B cell (primary cell): ENCODE measurements at regions not wholly inside any gene's neighbourhood (a gene's known extent, or its start where the extent isn't known, plus 50 kb on each side); places are given as distances from the start of the nearest gene placed in this dataset.

Source experiments
- ATAC-seq: fragments of 200-7000 bp; cut with Tn5 transposase; one replicate; pipeline ENCODE4 v1.10.0; 2021; ENCODE audit warnings: low read depth, mild to moderate bottlenecking, moderate number of reproducible peaks, moderate library complexity
- CTCF ChIA-PET: fragments of 350-600 bp; sonication (Branson Sonifier 250); formaldehyde crosslinking; loops from one replicate; lab custom pipeline; 2021; ENCODE audit warnings: antibody characterized with exemption, inconsistent platforms; lab: Charles Lee
- POLR2A ChIA-PET: fragments of 350-600 bp; sonication (Branson Sonifier 250); formaldehyde crosslinking; loops from one replicate; lab custom pipeline; 2021; ENCODE audit warnings: antibody characterized with exemption; lab: Charles Lee
- DNase-seq: peaks from one replicate; pipeline ENCODE4 v3.0.0; 2013
- H2AFZ ChIP-seq: 2 replicates; pipeline ENCODE4 v1.6.1; 2012; ENCODE audit warnings: mild to moderate bottlenecking, low read depth, low read length; ENCODE audit not compliant: insufficient read depth, poor library complexity, severe bottlenecking
- H3K27ac ChIP-seq, 2 donors: 1 replicate in 1 of 2; 2 replicates in 1 of 2; pipeline ENCODE4 v1.5.1; 2012 to 2013; ENCODE audit warnings: low read length in 2 of 2, mild to moderate bottlenecking in 2 of 2, moderate library complexity in 1 of 2
- H3K27me3 ChIP-seq, 4 experiments: fragments of 200-600 bp in 1 of 4; sonication (generic) in 1 of 4; replicated peaks in 1 of 4; 1 replicate in 2 of 4; 2 replicates in 2 of 4; pipeline versions ENCODE4 v1.6.1 to v1.7.0; 2013 to 2016; ENCODE audit warnings: low read length in 3 of 4, mild to moderate bottlenecking in 2 of 4, mixed read lengths in 1 of 4, moderate library complexity in 1 of 4; ENCODE audit not compliant: insufficient read depth in 4 of 4, control insufficient read depth in 3 of 4; ENCODE audit errors: control extremely low read depth in 1 of 4
- H3K36me3 ChIP-seq, 2 experiments: replicated peaks in 1 of 2; 1 replicate in 1 of 2; 2 replicates in 1 of 2; pipeline versions ENCODE4 v1.6.1 to v1.7.1; 2013; ENCODE audit warnings: low read length in 1 of 2; ENCODE audit not compliant: insufficient read depth in 2 of 2, control insufficient read depth in 1 of 2; ENCODE audit errors: control extremely low read depth in 1 of 2, extremely low read depth in 1 of 2
- H3K4me1 ChIP-seq, 2 donors: fragments of 200-600 bp in 1 of 2; sonication (generic) in 1 of 2; 1 replicate in 1 of 2; 2 replicates in 1 of 2; pipeline versions ENCODE4 v1.5.1 to v1.6.1; 2013 to 2017; ENCODE audit warnings: low read length in 2 of 2; ENCODE audit not compliant: control insufficient read depth in 2 of 2, insufficient read depth in 2 of 2
- H3K4me2 ChIP-seq: replicated peaks from 2 replicates; pipeline ENCODE3; 2012; ENCODE audit warnings: mild to moderate bottlenecking, low read depth, low read length; ENCODE audit not compliant: poor library complexity, severe bottlenecking
- H3K4me3 ChIP-seq, 5 experiments: fragments of 200-600 bp in 1 of 5; sonication (generic) in 1 of 5; 1 replicate in 3 of 5; 2 replicates in 2 of 5; pipeline versions ENCODE4 v1.5.1 to v1.7.0; 2011 to 2016; ENCODE audit warnings: low read length in 4 of 5, mild to moderate bottlenecking in 4 of 5, low read depth in 2 of 5, control low read depth in 1 of 5, moderate library complexity in 1 of 5; ENCODE audit not compliant: insufficient read depth in 1 of 5; ENCODE audit errors: control extremely low read depth in 1 of 5, extremely low read depth in 1 of 5
- H3K79me2 ChIP-seq: fragments of 200-600 bp; sonication (generic); one replicate; pipeline ENCODE4 v1.6.0; 2016; ENCODE audit warnings: low read length; ENCODE audit not compliant: control insufficient read depth, insufficient read depth
- H3K9ac ChIP-seq: fragments of 200-600 bp; sonication (generic); 2 replicates; pipeline ENCODE4 v1.6.1; 2017; ENCODE audit warnings: mild to moderate bottlenecking, low read length, moderate library complexity
- H3K9me3 ChIP-seq, 3 donors: one replicate each; pipeline versions ENCODE4 v1.6.1 to v1.7.1; 2013; ENCODE audit warnings: low read length in 2 of 3; ENCODE audit not compliant: control insufficient read depth in 2 of 3, insufficient read depth in 1 of 3; ENCODE audit errors: control extremely low read depth in 1 of 3
- H4K20me1 ChIP-seq: 2 replicates; pipeline ENCODE4 v1.6.0; 2012; ENCODE audit warnings: mild to moderate bottlenecking, low read length; ENCODE audit not compliant: insufficient read depth, control insufficient read depth, poor library complexity, severe bottlenecking
- H3K27ac Mint-ChIP-seq: one replicate; pipeline ENCODE4 v1.8.0; 2021; ENCODE audit warnings: mixed read lengths
- H3K27me3 Mint-ChIP-seq: one replicate; pipeline ENCODE4 v1.8.0; 2021; ENCODE audit warnings: mixed read lengths
- H3K4me1 Mint-ChIP-seq: one replicate; pipeline ENCODE4 v1.8.0; 2021; ENCODE audit warnings: mixed read lengths
- H3K4me3 Mint-ChIP-seq: one replicate; pipeline ENCODE4 v1.8.0; 2021; ENCODE audit warnings: mixed read lengths
- H3K9me3 Mint-ChIP-seq: one replicate; pipeline ENCODE4 v1.8.0; 2022; ENCODE audit warnings: mixed read lengths; ENCODE audit not compliant: insufficient read depth
- EZH2 ChIP-seq: IDR thresholded peaks from 2 replicates; pipeline ENCODE4 v1.6.1; 2012; ENCODE audit warnings: borderline replicate concordance, low read depth, mild to moderate bottlenecking, moderate library complexity, low read length; ENCODE audit not compliant: insufficient read depth, poor library complexity, severe bottlenecking
- WGBS: methylation state at CpG from one replicate; pipeline ENCODE4 v1.1.5; 2013; ENCODE audit warnings: missing lambda C conversion rate; ENCODE audit not compliant: insufficient coverage; 5-methylcytosine and 5-hydroxymethylcytosine counted together
- intact Hi-C: fragments of 100-400 bp; cut with micrococcal nuclease; formaldehyde crosslinking; loops from one replicate; pipeline ENCODE4 v1.10.0; 2022
- TF ChIP-seq, protein P1 (sequence below): fragments of 200-600 bp; IDR thresholded peaks from one replicate; pipeline ENCODE4 v1.8.0; 2022; ENCODE audit warnings: antibody characterized with exemption, mild to moderate bottlenecking

DNA sequence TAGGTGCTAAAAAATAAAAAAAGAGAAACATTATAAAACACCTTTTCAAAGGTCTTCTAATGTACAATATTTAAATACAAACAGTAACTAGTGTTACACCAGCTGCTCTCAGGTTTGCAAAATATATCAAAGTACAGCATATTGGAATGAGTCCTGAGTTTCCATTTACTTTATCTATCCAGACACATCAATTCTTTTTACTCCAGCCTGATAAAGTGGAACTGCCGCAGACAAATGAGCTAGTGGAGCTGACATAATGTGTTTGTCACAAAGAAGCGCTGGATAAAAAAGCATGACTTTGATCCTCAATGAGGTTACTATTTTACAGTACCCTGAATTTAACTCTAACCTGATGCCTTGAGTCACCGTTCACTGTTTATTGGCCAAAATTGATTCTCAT, 1243.1 kb downstream of the GATA3 start:
- 90% methylated on average over 2 of the region's 3 CpGs for WGBS
- no peak for ATAC-seq
- no peaks in the 10 kb centered on the region for H3K9me3 ChIP-seq
- no peak overlapping the region for H3K9ac ChIP-seq
- TF ChIP-seq, protein P1, sequence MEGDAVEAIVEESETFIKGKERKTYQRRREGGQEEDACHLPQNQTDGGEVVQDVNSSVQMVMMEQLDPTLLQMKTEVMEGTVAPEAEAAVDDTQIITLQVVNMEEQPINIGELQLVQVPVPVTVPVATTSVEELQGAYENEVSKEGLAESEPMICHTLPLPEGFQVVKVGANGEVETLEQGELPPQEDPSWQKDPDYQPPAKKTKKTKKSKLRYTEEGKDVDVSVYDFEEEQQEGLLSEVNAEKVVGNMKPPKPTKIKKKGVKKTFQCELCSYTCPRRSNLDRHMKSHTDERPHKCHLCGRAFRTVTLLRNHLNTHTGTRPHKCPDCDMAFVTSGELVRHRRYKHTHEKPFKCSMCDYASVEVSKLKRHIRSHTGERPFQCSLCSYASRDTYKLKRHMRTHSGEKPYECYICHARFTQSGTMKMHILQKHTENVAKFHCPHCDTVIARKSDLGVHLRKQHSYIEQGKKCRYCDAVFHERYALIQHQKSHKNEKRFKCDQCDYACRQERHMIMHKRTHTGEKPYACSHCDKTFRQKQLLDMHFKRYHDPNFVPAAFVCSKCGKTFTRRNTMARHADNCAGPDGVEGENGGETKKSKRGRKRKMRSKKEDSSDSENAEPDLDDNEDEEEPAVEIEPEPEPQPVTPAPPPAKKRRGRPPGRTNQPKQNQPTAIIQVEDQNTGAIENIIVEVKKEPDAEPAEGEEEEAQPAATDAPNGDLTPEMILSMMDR, result no peak
- TF ChIP-seq EZH2, result no peak
- DNase-seq, result no peak
- Mint-ChIP-seq H3K9me3 (no peaks in the 10 kb centered on the region), H3K27ac (no peak overlapping the region), H3K27me3 (peaks cover 4% of the 10 kb centered on the region), H3K4me3 (no peak overlapping the region), H3K4me1 (peaks cover 12% of the 10 kb centered on the region)
- CTCF ChIA-PET, result no interaction called here
- no peaks in the 10 kb centered on the region for H4K20me1 ChIP-seq
- no peak overlapping the region for H3K27ac ChIP-seq
- no peaks in the 10 kb centered on the region for H3K36me3 ChIP-seq
- POLR2A ChIA-PET, result no interaction called here
- no peaks in the 10 kb centered on the region for H3K27me3 ChIP-seq
- intact Hi-C loops, result no loop called here
- no peak overlapping the region for H3K4me3 ChIP-seq
- H2AFZ ChIP-seq, result no peak overlapping the region
- peaks cover 0 to 6% of the 10 kb centered on the region in 2 donors for H3K4me1 ChIP-seq
- H3K79me2 ChIP-seq, result no peaks in the 10 kb centered on the region
- no peak overlapping the region for H3K4me2 ChIP-seq

DNA sequence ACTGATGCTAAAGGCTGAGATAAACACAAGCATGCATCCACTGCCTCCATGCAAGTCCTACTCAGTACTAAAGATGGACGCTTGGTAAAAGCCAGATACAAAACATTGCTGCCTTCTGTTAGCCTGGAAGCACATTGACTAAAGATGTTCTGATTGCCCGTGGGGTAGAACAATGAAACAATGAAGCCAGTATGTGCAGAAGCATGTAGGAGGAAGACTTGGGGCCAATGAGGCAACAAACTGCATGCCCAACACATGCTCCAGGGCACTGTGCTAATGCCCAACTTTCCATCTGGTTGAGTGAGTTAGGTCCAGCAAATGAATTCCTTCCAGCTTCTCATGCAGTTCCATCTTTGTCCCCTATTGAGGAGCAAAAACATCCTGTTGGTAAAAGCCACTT, 1245.5 kb downstream of the GATA3 start:
- Mint-ChIP-seq H3K27ac (no peak overlapping the region), H3K9me3 (no peaks in the 10 kb centered on the region), H3K27me3 (peaks cover 6% of the 10 kb centered on the region), H3K4me1 (peaks cover 4% of the 10 kb centered on the region), H3K4me3 (no peak overlapping the region)
- no peaks in the 10 kb centered on the region for H3K79me2 ChIP-seq
- ChIA-PET POLR2A (no interaction called here), CTCF (no interaction called here)
- no peak for DNase-seq
- no peaks in the 10 kb centered on the region for H3K9me3 ChIP-seq
- no peak for ATAC-seq
- no peaks in the 10 kb centered on the region for H4K20me1 ChIP-seq
- peaks cover 0 to 3% of the 10 kb centered on the region in 2 donors for H3K4me1 ChIP-seq
- no peak overlapping the region for H3K27ac ChIP-seq
- 93% methylated on average over 2 of the region's 2 CpGs for WGBS
- no peaks in the 10 kb centered on the region for H3K36me3 ChIP-seq
- no peak for TF ChIP-seq EZH2
- TF ChIP-seq, protein P1, result no peak
- H3K9ac ChIP-seq, result no peak overlapping the region
- no peaks in the 10 kb centered on the region for H3K27me3 ChIP-seq
- intact Hi-C loops, result loop anchor here (2.0 kb wide), 1 partner anchor 1427 kb away; no protein-coding TSS in a partner anchor
- H3K4me3 ChIP-seq, result no peak overlapping the region
- H3K4me2 ChIP-seq, result no peak overlapping the region
- H2AFZ ChIP-seq, result no peak overlapping the region
